Endothelial cell of umbilical vein (primary cell): ENCODE measurements at regions not wholly inside any gene's neighbourhood (a gene's known extent, or its start where the extent isn't known, plus 50 kb on each side); places are given as distances from the start of the nearest gene placed in this dataset.

Experiments used
- BruUV-seq: library from RNA; stranded (reverse); fragments of 400-500 nt; replicated peaks from 2 replicates; lab custom pipeline; 2021; lab: Mats Ljungman, UMichigan
- CTCF ChIA-PET: fragments of 300-600, 350-600 bp; sonication (Branson Sonifier 250); formaldehyde crosslinking; loops from one replicate; lab custom pipeline; 2021; ENCODE audit warnings: antibody characterized with exemption, inconsistent platforms; lab: Charles Lee
- POLR2A ChIA-PET: fragments of 300-600, 350-600 bp; sonication (Branson Sonifier 250); formaldehyde crosslinking; loops from one replicate; lab custom pipeline; 2021; ENCODE audit warnings: antibody characterized with exemption, inconsistent platforms; lab: Charles Lee
- DNase-seq: peaks from one replicate; pipeline ENCODE4 v3.0.0-alpha.2; 2011; ENCODE audit warnings: low read depth, low spot score
- FAIRE-seq: peaks from 2 replicates; lab custom pipeline; 2011; peaks lifted over from hg19 to GRCh38; lab: Jason Lieb, UNC
- H2AFZ ChIP-seq: 2 replicates; pipeline ENCODE4 v1.6.0; 2012; ENCODE audit warnings: low read depth, low read length, control low read depth, inconsistent platforms
- H3K27ac ChIP-seq: 2 replicates; pipeline ENCODE4 v1.5.1; 2011; ENCODE audit warnings: low read depth, mild to moderate bottlenecking, control low read depth, low read length, moderate library complexity; ENCODE audit not compliant: insufficient read depth
- H3K27me3 ChIP-seq, 2 experiments: 2 replicates each; pipeline versions ENCODE4 v1.6.0 to v1.6.1; 2011; ENCODE audit warnings: low read length in 2 of 2, mixed read lengths in 1 of 2; ENCODE audit not compliant: control insufficient read depth in 2 of 2, insufficient read depth in 2 of 2
- H3K36me3 ChIP-seq, 2 experiments: 2 replicates in 1 of 2; 3 replicates in 1 of 2; pipeline ENCODE4 v1.5.1; 2011; ENCODE audit warnings: low read length in 2 of 2, mild to moderate bottlenecking in 1 of 2, moderate library complexity in 1 of 2; ENCODE audit not compliant: control insufficient read depth in 2 of 2, insufficient read depth in 2 of 2; ENCODE audit errors: extremely low read depth in 1 of 2
- H3K4me1 ChIP-seq: 3 replicates; pipeline ENCODE4 v1.5.1; 2011; ENCODE audit warnings: mild to moderate bottlenecking, low read length; ENCODE audit not compliant: control insufficient read depth, insufficient read depth; ENCODE audit errors: extremely low read depth
- H3K4me2 ChIP-seq: 2 replicates; pipeline ENCODE4 v1.6.1; 2011; ENCODE audit warnings: low read length, control low read depth, mixed read lengths; ENCODE audit not compliant: insufficient read depth
- H3K4me3 ChIP-seq, 3 experiments: fragments of 200-600 bp in 1 of 3; sonication (generic), shearing (Covaris generic) in 1 of 3; replicated peaks in 1 of 3; 2 replicates each; pipeline ENCODE4 v1.5.1; 2011 to 2016; ENCODE audit warnings: control low read depth in 3 of 3, low read length in 3 of 3, mild to moderate bottlenecking in 2 of 3, inconsistent platforms in 1 of 3, low read depth in 1 of 3, moderate library complexity in 1 of 3; ENCODE audit not compliant: insufficient read depth in 1 of 3
- H3K79me2 ChIP-seq: 2 replicates; pipeline ENCODE4 v1.6.0; 2012; ENCODE audit warnings: low read length, inconsistent platforms; ENCODE audit not compliant: control insufficient read depth, insufficient read depth
- H3K9ac ChIP-seq: replicated peaks from 2 replicates; pipeline ENCODE3; 2011; ENCODE audit warnings: low read length, control low read depth; ENCODE audit not compliant: insufficient read depth; ENCODE audit errors: extremely low read depth
- H3K9me1 ChIP-seq: replicated peaks from 3 replicates; pipeline ENCODE4 v1.6.0; 2011; ENCODE audit warnings: mild to moderate bottlenecking, low read length; ENCODE audit not compliant: control insufficient read depth, insufficient read depth; ENCODE audit errors: extremely low read depth
- H3K9me3 ChIP-seq: replicated peaks from 2 replicates; pipeline ENCODE4 v1.5.1; 2012; ENCODE audit warnings: low read length, inconsistent platforms; ENCODE audit not compliant: control insufficient read depth, insufficient read depth
- H4K20me1 ChIP-seq: replicated peaks from 2 replicates; pipeline ENCODE3; 2011; ENCODE audit warnings: mild to moderate bottlenecking, low read length; ENCODE audit not compliant: control insufficient read depth, insufficient read depth; ENCODE audit errors: extremely low read depth
- EZH2 ChIP-seq: IDR thresholded peaks from 2 replicates; pipeline ENCODE4 v1.6.1; 2012; ENCODE audit warnings: borderline replicate concordance, low read depth, mild to moderate bottlenecking, moderate library complexity, low read length, inconsistent platforms; ENCODE audit not compliant: severe bottlenecking
- FOS ChIP-seq: IDR thresholded peaks from 2 replicates; pipeline ENCODE4 v1.6.1; 2011; ENCODE audit warnings: mild to moderate bottlenecking, low read length, moderate library complexity, borderline replicate concordance; ENCODE audit not compliant: insufficient read depth
- GATA2 ChIP-seq: IDR thresholded peaks from 2 replicates; pipeline ENCODE4 v1.7.0; 2011; ENCODE audit warnings: low read depth, mild to moderate bottlenecking, moderate library complexity, mixed read lengths, low read length; ENCODE audit not compliant: insufficient read length, insufficient read depth
- JUN ChIP-seq: IDR thresholded peaks from 2 replicates; pipeline ENCODE4 v1.6.1; 2011; ENCODE audit warnings: borderline replicate concordance, low read depth; ENCODE audit not compliant: insufficient read length, insufficient read depth
- MYC ChIP-seq: IDR thresholded peaks from one replicate; pipeline ENCODE4 v1.6.1; 2011; ENCODE audit warnings: mild to moderate bottlenecking, low read depth, low read length
- POLR2A ChIP-seq: IDR thresholded peaks from 2 replicates; pipeline ENCODE4 v1.6.1; 2012; ENCODE audit warnings: low read depth, mild to moderate bottlenecking, control low read depth, low read length
- POLR2AphosphoS5 ChIP-seq: IDR thresholded peaks from 2 replicates; pipeline ENCODE4 v1.6.1; 2012; ENCODE audit warnings: low read depth, mild to moderate bottlenecking, control low read depth, low read length, moderate library complexity; ENCODE audit not compliant: insufficient read depth
- dilution Hi-C: fragments of 300-500 bp; cut with MboI; formaldehyde crosslinking; loops from one replicate; pipeline ENCODE4 v1.15.0; 2019; ENCODE audit warnings: low sequenced_read_pairs; ENCODE audit not compliant: extremely low pct_ligation_motif_present
- intact Hi-C: fragments of 100-400 bp; cut with micrococcal nuclease; formaldehyde crosslinking; loops from one replicate; pipeline ENCODE4 v1.10.0; 2022
- TF ChIP-seq, protein P1 (sequence below): IDR thresholded peaks from 2 replicates; pipeline ENCODE4 v1.6.1; 2011; ENCODE audit not compliant: insufficient read depth, insufficient read length
- TF ChIP-seq, protein P2 (sequence below), 2 donors: IDR thresholded peaks; 1 replicate in 1 of 2; 2 replicates in 1 of 2; pipeline ENCODE4 v1.5.1; 2011; ENCODE audit warnings: low read length in 2 of 2, mild to moderate bottlenecking in 2 of 2, moderate library complexity in 2 of 2, control low read depth in 1 of 2, inconsistent platforms in 1 of 2, low read depth in 1 of 2; ENCODE audit not compliant: insufficient read depth in 1 of 2; ENCODE audit errors: extremely low read depth in 1 of 2

DNA sequence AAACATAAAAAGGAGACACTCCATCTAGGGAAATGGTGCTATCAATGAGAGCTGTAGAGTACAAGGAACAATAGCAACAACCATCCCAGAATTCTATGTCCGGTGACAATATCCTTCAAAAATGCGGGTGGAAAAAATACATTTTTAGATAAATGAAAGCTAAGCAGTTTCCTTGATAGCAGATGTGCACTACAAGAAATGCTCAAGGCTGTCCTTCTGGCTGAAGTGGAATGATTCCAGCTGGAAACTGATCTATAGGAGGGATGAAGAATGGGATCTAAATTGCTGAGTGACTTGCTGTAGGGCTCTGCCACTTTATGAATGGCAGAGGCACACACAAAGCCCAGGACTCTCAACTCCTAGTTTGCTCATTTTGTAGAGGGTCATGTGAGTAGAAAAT, 763.1 kb downstream of the C6orf118 start:
- H3K4me1 ChIP-seq, result no peaks in the 10 kb centered on the region
- H3K9me3 ChIP-seq, result no peaks in the 10 kb centered on the region
- TF ChIP-seq EZH2, result no peak
- TF ChIP-seq GATA2, result no peak
- no peak for TF ChIP-seq JUN
- no peak for TF ChIP-seq FOS
- TF ChIP-seq, protein P1, sequence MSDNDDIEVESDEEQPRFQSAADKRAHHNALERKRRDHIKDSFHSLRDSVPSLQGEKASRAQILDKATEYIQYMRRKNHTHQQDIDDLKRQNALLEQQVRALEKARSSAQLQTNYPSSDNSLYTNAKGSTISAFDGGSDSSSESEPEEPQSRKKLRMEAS, result no peak
- TF ChIP-seq MYC, result no peak
- TF ChIP-seq, protein P2, sequence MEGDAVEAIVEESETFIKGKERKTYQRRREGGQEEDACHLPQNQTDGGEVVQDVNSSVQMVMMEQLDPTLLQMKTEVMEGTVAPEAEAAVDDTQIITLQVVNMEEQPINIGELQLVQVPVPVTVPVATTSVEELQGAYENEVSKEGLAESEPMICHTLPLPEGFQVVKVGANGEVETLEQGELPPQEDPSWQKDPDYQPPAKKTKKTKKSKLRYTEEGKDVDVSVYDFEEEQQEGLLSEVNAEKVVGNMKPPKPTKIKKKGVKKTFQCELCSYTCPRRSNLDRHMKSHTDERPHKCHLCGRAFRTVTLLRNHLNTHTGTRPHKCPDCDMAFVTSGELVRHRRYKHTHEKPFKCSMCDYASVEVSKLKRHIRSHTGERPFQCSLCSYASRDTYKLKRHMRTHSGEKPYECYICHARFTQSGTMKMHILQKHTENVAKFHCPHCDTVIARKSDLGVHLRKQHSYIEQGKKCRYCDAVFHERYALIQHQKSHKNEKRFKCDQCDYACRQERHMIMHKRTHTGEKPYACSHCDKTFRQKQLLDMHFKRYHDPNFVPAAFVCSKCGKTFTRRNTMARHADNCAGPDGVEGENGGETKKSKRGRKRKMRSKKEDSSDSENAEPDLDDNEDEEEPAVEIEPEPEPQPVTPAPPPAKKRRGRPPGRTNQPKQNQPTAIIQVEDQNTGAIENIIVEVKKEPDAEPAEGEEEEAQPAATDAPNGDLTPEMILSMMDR (IDR thresholded peaks at IDR 0.05; ENCODE audit: extremely low read depth in 1 of 2, insufficient read depth in 1 of 2, low read depth in 1 of 2, low read length in 2 of 2), result no peak
- TF ChIP-seq POLR2AphosphoS5, result no peak
- no peak for TF ChIP-seq POLR2A
- ChIA-PET CTCF (no interaction called here), POLR2A (no interaction called here)
- H3K79me2 ChIP-seq, result no peaks in the 10 kb centered on the region
- dilution Hi-C loops (no loop called here), intact Hi-C loops (no loop called here)
- H3K27me3 ChIP-seq, result no peaks in the 10 kb centered on the region
- BruUV-seq, result no TSS peak
- no peak overlapping the region for H3K27ac ChIP-seq
- no peaks in the 10 kb centered on the region for H4K20me1 ChIP-seq
- no peak overlapping the region for H2AFZ ChIP-seq
- H3K4me2 ChIP-seq, result no peak overlapping the region
- no peak overlapping the region for H3K4me3 ChIP-seq
- no peak for DNase-seq
- H3K9me1 ChIP-seq, result no peaks in the 10 kb centered on the region
- no peak overlapping the region for H3K9ac ChIP-seq
- no peaks in the 10 kb centered on the region for H3K36me3 ChIP-seq
- no peak for FAIRE-seq
